ENCODE measurements at regions not wholly inside any gene's neighbourhood (a gene's known extent, or its start where the extent isn't known, plus 50 kb on each side); places are given as distances from the start of the nearest gene placed in this dataset.

GRCh38 chr18:68362907-68363306 lies 352.0 kb downstream of the TMX3 start:
- no peak overlapping the region for H3K4me3 Mint-ChIP-seq
- no peaks in the 10 kb centered on the region; the same call in 1 of the 2 replicates for H3K27me3 Mint-ChIP-seq (ENCODE audit: insufficient read depth)

GRCh38 chr18:68355637-68356036 lies 359.3 kb downstream of the TMX3 start:
- H3K27ac Mint-ChIP-seq = no peak overlapping the region
- peaks cover 32% of the 10 kb centered on the region for H3K36me3 Mint-ChIP-seq (ENCODE audit: low read depth)
- H3K4me3 Mint-ChIP-seq = no peak overlapping the region
- H3K4me1 Mint-ChIP-seq (ENCODE audit: low read depth) = peaks cover 2% of the 10 kb centered on the region
- peaks cover 32% of the 10 kb centered on the region for H3K9me3 Mint-ChIP-seq
- no peak for TF ChIP-seq CTCF (IDR thresholded peaks at IDR 0.05)
- DNase-seq = no peak
- no peaks in the 10 kb centered on the region; the same call in 1 of the 2 replicates for H3K27me3 Mint-ChIP-seq (ENCODE audit: insufficient read depth)

More at GRCh38 chr18:68362907-68363306, 352.0 kb downstream of the TMX3 start:
- TF ChIP-seq CTCF (IDR thresholded peaks at IDR 0.05) = no peak
- Mint-ChIP-seq H3K9me3 (peaks cover 12% of the 10 kb centered on the region), H3K36me3 (ENCODE audit: low read depth) (peaks cover 18% of the 10 kb centered on the region), H3K4me1 (ENCODE audit: low read depth) (no peaks in the 10 kb centered on the region), H3K27ac (no peak overlapping the region)
- no peak for DNase-seq

- no peak overlapping the region for H3K4me3 Mint-ChIP-seq
- no peak overlapping the region for H3K27ac Mint-ChIP-seq
- H3K27me3 Mint-ChIP-seq (ENCODE audit: insufficient read depth) = no peaks in the 10 kb centered on the region; the same call in 1 of the 2 replicates
- H3K36me3 Mint-ChIP-seq (ENCODE audit: low read depth) = peaks cover 31% of the 10 kb centered on the region
- H3K9me3 Mint-ChIP-seq = peaks cover 32% of the 10 kb centered on the region
- H3K4me1 Mint-ChIP-seq (ENCODE audit: low read depth) = peaks cover 13% of the 10 kb centered on the region
- TF ChIP-seq CTCF (IDR thresholded peaks at IDR 0.05) = no peak
- DNase-seq = no peak
Observed at GRCh38 chr18:68354176-68354575, 360.7 kb downstream of the TMX3 start.

- H3K9me3 Mint-ChIP-seq = no peaks in the 10 kb centered on the region; the same call in 1 of the 2 replicates
- no peaks in the 10 kb centered on the region for H3K4me1 Mint-ChIP-seq (ENCODE audit: low read depth)
- H3K27me3 Mint-ChIP-seq (ENCODE audit: insufficient read depth) = no peaks in the 10 kb centered on the region
- peaks cover 5% of the 10 kb centered on the region for H3K36me3 Mint-ChIP-seq (ENCODE audit: low read depth)
- H3K27ac Mint-ChIP-seq = no peak overlapping the region
- no peak overlapping the region for H3K4me3 Mint-ChIP-seq
- DNase-seq = no peak
- no peak for TF ChIP-seq CTCF (IDR thresholded peaks at IDR 0.05)
Observed at GRCh38 chr18:68342039-68342659, 372.8 kb downstream of the TMX3 start.

- no peak for TF ChIP-seq CTCF (IDR thresholded peaks at IDR 0.05)
- peaks cover 5% of the 10 kb centered on the region for H3K36me3 Mint-ChIP-seq (ENCODE audit: low read depth)
- no peak overlapping the region for H3K4me3 Mint-ChIP-seq
- no peaks in the 10 kb centered on the region; the same call in 1 of the 2 replicates for H3K9me3 Mint-ChIP-seq
- DNase-seq = no peak
- H3K4me1 Mint-ChIP-seq (ENCODE audit: low read depth) = peaks cover 6% of the 10 kb centered on the region
- H3K27ac Mint-ChIP-seq = no peak overlapping the region
- no peaks in the 10 kb centered on the region for H3K27me3 Mint-ChIP-seq (ENCODE audit: insufficient read depth)
Observed at GRCh38 chr18:68340606-68341005, 374.3 kb downstream of the TMX3 start.

Data from HFFc6 (cell line).